ENCODE measurements at regions not wholly inside any gene's neighbourhood (a gene's known extent, or its start where the extent isn't known, plus 50 kb on each side); places are given as distances from the start of the nearest gene placed in this dataset.

GRCh38 chr13:39233519-39233918 is 195.3 kb downstream of the NHLRC3 start:
- no peak for DNase-seq (ENCODE audit: low read depth, low spot score)

- DNase-seq (ENCODE audit: low read depth, low spot score), result no peak
Measured at GRCh38 chr13:39244561-39245230, 206.4 kb downstream of the NHLRC3 start.

GRCh38 chr13:39245688-39246087 is 207.4 kb downstream of the NHLRC3 start:
- DNase-seq (ENCODE audit: low read depth, low spot score), result no peak

- no peak for DNase-seq (ENCODE audit: low read depth, low spot score)
Measured at GRCh38 chr13:39249982-39250381, 211.7 kb downstream of the NHLRC3 start.

- no peak for DNase-seq (ENCODE audit: low read depth, low spot score)
Measured at GRCh38 chr13:39250440-39250839, 212.2 kb downstream of the NHLRC3 start.

- DNase-seq (ENCODE audit: low read depth, low spot score), result no peak
Measured at GRCh38 chr13:39251340-39251739, 213.1 kb downstream of the NHLRC3 start.

GRCh38 chr13:39253774-39254173 is 215.5 kb downstream of the NHLRC3 start:
- no peak for DNase-seq (ENCODE audit: low read depth, low spot score)

GRCh38 chr13:39254601-39255000 is 216.3 kb downstream of the NHLRC3 start:
- DNase-seq (ENCODE audit: low read depth, low spot score), result no peak

GRCh38 chr13:39257642-39258041 is 219.4 kb downstream of the NHLRC3 start:
- DNase-seq (ENCODE audit: low read depth, low spot score), result no peak

- no peak for DNase-seq (ENCODE audit: low read depth, low spot score)
Measured at GRCh38 chr13:39259371-39260140, 221.3 kb downstream of the NHLRC3 start.

- DNase-seq (ENCODE audit: low read depth, low spot score), result peak; percentile 27
Measured at GRCh38 chr13:39263033-39263432, 224.8 kb downstream of the NHLRC3 start.

- no peak for DNase-seq (ENCODE audit: low read depth, low spot score)
Measured at GRCh38 chr13:39263531-39263930, 225.3 kb downstream of the NHLRC3 start.

- no peak for DNase-seq (ENCODE audit: low read depth, low spot score)
Measured at GRCh38 chr13:39266426-39266825, 228.2 kb downstream of the NHLRC3 start.

- DNase-seq (ENCODE audit: low read depth, low spot score), result no peak
Measured at GRCh38 chr13:39268398-39268797, 230.1 kb downstream of the NHLRC3 start.

GRCh38 chr13:39269004-39269403 is 230.7 kb downstream of the NHLRC3 start:
- no peak for DNase-seq (ENCODE audit: low read depth, low spot score)

GRCh38 chr13:39269411-39269810 is 231.2 kb downstream of the NHLRC3 start:
- no peak for DNase-seq (ENCODE audit: low read depth, low spot score)

GRCh38 chr13:39272994-39273393 is 234.7 kb downstream of the NHLRC3 start:
- no peak for DNase-seq (ENCODE audit: low read depth, low spot score)

- DNase-seq (ENCODE audit: low read depth, low spot score), result no peak
Measured at GRCh38 chr13:39273953-39274738, 235.9 kb downstream of the NHLRC3 start.

GRCh38 chr13:39274739-39275325 is 236.6 kb downstream of the NHLRC3 start:
- no peak for DNase-seq (ENCODE audit: low read depth, low spot score)

GRCh38 chr13:39279077-39279476 is 240.8 kb downstream of the NHLRC3 start:
- DNase-seq (ENCODE audit: low read depth, low spot score), result no peak

- DNase-seq (ENCODE audit: low read depth, low spot score), result no peak
Measured at GRCh38 chr13:39281539-39282150, 243.4 kb downstream of the NHLRC3 start.

Measured in pulmonary artery endothelial cell (primary cell).